ENCODE measurements at regions not wholly inside any gene's neighbourhood (a gene's known extent, or its start where the extent isn't known, plus 50 kb on each side); places are given as distances from the start of the nearest gene placed in this dataset.

GRCh38 chr2:173547499-173547898, 192.8 kb downstream of the CDCA7 start:
- TF ChIP-seq, protein P1, sequence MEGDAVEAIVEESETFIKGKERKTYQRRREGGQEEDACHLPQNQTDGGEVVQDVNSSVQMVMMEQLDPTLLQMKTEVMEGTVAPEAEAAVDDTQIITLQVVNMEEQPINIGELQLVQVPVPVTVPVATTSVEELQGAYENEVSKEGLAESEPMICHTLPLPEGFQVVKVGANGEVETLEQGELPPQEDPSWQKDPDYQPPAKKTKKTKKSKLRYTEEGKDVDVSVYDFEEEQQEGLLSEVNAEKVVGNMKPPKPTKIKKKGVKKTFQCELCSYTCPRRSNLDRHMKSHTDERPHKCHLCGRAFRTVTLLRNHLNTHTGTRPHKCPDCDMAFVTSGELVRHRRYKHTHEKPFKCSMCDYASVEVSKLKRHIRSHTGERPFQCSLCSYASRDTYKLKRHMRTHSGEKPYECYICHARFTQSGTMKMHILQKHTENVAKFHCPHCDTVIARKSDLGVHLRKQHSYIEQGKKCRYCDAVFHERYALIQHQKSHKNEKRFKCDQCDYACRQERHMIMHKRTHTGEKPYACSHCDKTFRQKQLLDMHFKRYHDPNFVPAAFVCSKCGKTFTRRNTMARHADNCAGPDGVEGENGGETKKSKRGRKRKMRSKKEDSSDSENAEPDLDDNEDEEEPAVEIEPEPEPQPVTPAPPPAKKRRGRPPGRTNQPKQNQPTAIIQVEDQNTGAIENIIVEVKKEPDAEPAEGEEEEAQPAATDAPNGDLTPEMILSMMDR (IDR thresholded peaks at IDR 0.05), result no peak
- no peak for TF ChIP-seq POLR2A (IDR thresholded peaks at IDR 0.05)
- no peak for TF ChIP-seq POLR2AphosphoS5 (IDR thresholded peaks at IDR 0.05)

Data from gastroesophageal sphincter (tissue), 3 donors.